Lung (tissue), 11 donors: ENCODE measurements at regions not wholly inside any gene's neighbourhood (a gene's known extent, or its start where the extent isn't known, plus 50 kb on each side); places are given as distances from the start of the nearest gene placed in this dataset.

ENCODE experiments used
- ATAC-seq: fragments of 200-7000 bp; cut with Tn5 transposase; one replicate; pipeline ENCODE4 v1.9.1; 2020; ENCODE audit warnings: moderate number of reproducible peaks; ENCODE audit not compliant: insufficient read depth, low FRiP score
- DNase-seq, 3 donors: peaks; one replicate each; pipeline ENCODE4 v3.0.0-alpha.2; 2013 to 2017
- H3K27ac ChIP-seq, 2 donors: one replicate each; pipeline ENCODE4 v1.5.1; 2013; ENCODE audit warnings: mild to moderate bottlenecking in 2 of 2, moderate library complexity in 2 of 2, control low read depth in 1 of 2, inconsistent platforms in 1 of 2, low read depth in 1 of 2, low read length in 1 of 2
- H3K27me3 ChIP-seq, 3 donors: one replicate each; pipeline ENCODE4 v1.5.1; 2013; ENCODE audit warnings: low read length in 2 of 3; ENCODE audit not compliant: control insufficient read depth in 3 of 3, insufficient read depth in 3 of 3
- H3K36me3 ChIP-seq, 4 donors: one replicate each; pipeline ENCODE4 v1.5.1; 2013; ENCODE audit warnings: low read length in 4 of 4, mild to moderate bottlenecking in 1 of 4, moderate library complexity in 1 of 4; ENCODE audit not compliant: control insufficient read depth in 4 of 4, insufficient read depth in 4 of 4
- H3K4me1 ChIP-seq, 5 donors: one replicate each; pipeline ENCODE4 v1.5.1; 2013; ENCODE audit warnings: low read length in 5 of 5, mild to moderate bottlenecking in 2 of 5, moderate library complexity in 1 of 5; ENCODE audit not compliant: control insufficient read depth in 5 of 5, insufficient read depth in 5 of 5
- H3K4me3 ChIP-seq: one replicate; pipeline ENCODE4 v1.5.1; 2013; ENCODE audit warnings: mild to moderate bottlenecking, control low read depth, moderate library complexity
- H3K9ac ChIP-seq, 2 donors: one replicate each; pipeline ENCODE4 v1.5.1; 2013; ENCODE audit warnings: low read length in 2 of 2, control low read depth in 1 of 2; ENCODE audit not compliant: insufficient read depth in 1 of 2
- H3K9me3 ChIP-seq, 4 donors: one replicate each; pipeline ENCODE4 v1.5.1; 2013; ENCODE audit warnings: low read length in 3 of 4, mild to moderate bottlenecking in 1 of 4, moderate library complexity in 1 of 4; ENCODE audit not compliant: control insufficient read depth in 4 of 4, insufficient read depth in 3 of 4
- CTCF ChIP-seq: IDR thresholded peaks from 2 replicates; pipeline ENCODE4 v1.5.1; 2012; ENCODE audit warnings: mild to moderate bottlenecking; ENCODE audit errors: control extremely low read depth, extremely low read depth
- WGBS, 2 donors: extraction: QIAGEN DNeasy Blood & Tissue Kit; methylation state at CpG; one replicate each; pipeline ENCODE4 v1.1.7; 2013; 5-methylcytosine and 5-hydroxymethylcytosine counted together
- donor health status: control.
- donor health status: control.
- donor health status: Bipolar disorder and iron deficiency.
- donor health status: healthy.
- donor health status: DM: yes; HTN: yes; CAD: no.

DNA sequence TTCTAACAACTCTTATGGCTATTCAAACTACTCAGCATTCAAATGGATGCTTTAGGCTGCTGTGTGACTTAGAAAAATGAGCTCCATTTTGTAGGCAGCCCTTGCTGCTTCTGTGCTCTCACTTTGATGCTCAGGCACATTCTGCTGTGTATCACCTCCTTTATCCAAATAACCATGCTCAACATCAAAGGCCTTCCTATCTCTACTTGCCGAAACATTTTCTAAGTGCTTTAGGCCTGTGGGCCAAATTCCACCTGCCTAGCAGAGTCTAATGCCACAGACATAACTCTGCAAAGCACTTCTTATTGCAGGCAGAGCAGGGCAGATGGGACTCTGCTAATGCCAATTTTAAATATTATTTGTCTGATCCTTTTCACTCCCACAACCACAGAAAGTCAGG is 397.4 kb downstream of the RND3 start:
- Histone ChIP-seq H3K4me3 (no peak overlapping the region), H3K9me3 (no peaks in the 10 kb centered on the region), H3K36me3 (no peaks in the 10 kb centered on the region), H3K9ac (no peak overlapping the region), H3K27me3 (no peaks in the 10 kb centered on the region), H3K27ac (no peak overlapping the region), H3K4me1 (peaks cover 0 to 26% (median 0%) of the 10 kb centered on the region in 5 donors)
- DNase-seq, result peak in 1 of 3 donors; percentile 25
- TF ChIP-seq CTCF, result no peak
- WGBS, 2 donors, result 81 to 90% methylated on average over 1 of the region's 1 CpG
- ATAC-seq, result no peak

DNA sequence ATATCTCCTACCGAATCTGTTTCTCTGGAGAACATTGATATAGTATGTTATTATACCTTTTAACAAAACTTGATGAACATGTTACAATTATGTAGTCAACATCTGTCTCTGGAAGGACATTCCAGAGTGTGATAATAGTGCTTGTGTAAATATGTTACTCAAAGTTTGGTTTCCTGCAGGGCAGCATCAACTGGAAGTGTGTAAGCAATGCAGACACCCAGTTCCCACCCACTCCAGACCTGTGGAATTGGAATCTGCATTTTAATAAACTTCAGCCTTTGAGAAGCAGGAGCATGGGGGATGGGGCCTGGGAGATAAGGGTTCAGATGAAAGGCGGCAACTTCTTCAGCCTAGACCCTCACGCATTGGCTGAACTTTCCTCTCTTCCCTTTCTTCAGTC is 398.9 kb downstream of the RND3 start:
- Histone ChIP-seq H3K4me1 (peaks cover 0 to 18% (median 0%) of the 10 kb centered on the region in 5 donors), H3K9me3 (no peaks in the 10 kb centered on the region), H3K4me3 (no peak overlapping the region), H3K36me3 (no peaks in the 10 kb centered on the region), H3K27ac (no peak overlapping the region), H3K9ac (no peak overlapping the region), H3K27me3 (no peaks in the 10 kb centered on the region)
- 83 to 88% methylated on average over 3 of the region's 3 CpGs for WGBS, 2 donors
- DNase-seq (no peak), ATAC-seq (no peak)
- TF ChIP-seq CTCF, result no peak

- Histone ChIP-seq H3K27me3 (no peaks in the 10 kb centered on the region), H3K27ac (no peak overlapping the region), H3K4me3 (no peak overlapping the region), H3K9me3 (no peaks in the 10 kb centered on the region), H3K9ac (no peak overlapping the region), H3K36me3 (no peaks in the 10 kb centered on the region), H3K4me1 (peaks cover 0 to 15% (median 0%) of the 10 kb centered on the region in 5 donors)
- no peak for TF ChIP-seq CTCF
- ATAC-seq, result no peak
- no peak for DNase-seq
- 90 to 97% methylated on average over 2 of the region's 2 CpGs for WGBS, 2 donors
Observed at GRCh38 chr2:150085478-150085877, 402.0 kb downstream of the RND3 start.
